ENCODE measurements at regions not wholly inside any gene's neighbourhood (a gene's known extent, or its start where the extent isn't known, plus 50 kb on each side); places are given as distances from the start of the nearest gene placed in this dataset.
"Not testable (repeated sequence)": the region's sequence is repeated elsewhere in the genome, so short reads cannot be mapped to it uniquely, and the experiment has no call there.

DNA sequence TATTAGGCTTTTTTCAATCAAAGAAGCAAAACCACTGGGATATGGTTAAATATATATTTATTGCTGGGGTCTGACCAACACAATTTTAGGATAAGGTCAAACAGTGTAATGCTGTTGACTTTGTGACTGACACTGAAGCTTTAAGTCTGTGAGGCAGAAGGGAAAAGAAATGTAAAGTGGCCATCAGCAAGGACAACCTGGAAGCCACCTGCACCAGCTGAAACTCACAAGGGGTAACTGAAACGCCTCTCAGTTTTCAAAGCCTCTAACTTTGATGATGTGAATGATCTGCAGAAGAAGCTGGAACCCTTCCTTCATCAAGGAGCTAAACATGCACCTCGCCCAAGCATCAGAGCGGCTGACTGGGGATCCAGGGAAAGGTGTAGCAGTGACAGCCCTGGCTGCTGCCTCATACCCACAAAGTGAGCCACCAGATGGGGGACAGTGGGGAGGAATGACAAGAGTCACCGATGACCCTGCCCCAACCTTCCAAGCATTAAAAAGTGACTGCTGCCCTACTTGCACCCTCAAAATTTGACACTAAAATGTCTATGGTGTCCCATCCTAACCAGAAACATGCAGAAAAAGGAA is 284.9 kb upstream of the CNTNAP2 start:
- Histone ChIP-seq H3K9me3 (replicated peaks) (peaks cover 26% of the 10 kb centered on the region), H3K4me3 (no peak overlapping the region), H3K27ac (replicated peaks) (no peak overlapping the region), H3K4me1 (no peaks in the 10 kb centered on the region), H3K27me3 (ENCODE audit: low read depth) (no peaks in the 10 kb centered on the region), H3K36me3 (no peaks in the 10 kb centered on the region)
- TF ChIP-seq, protein P1, sequence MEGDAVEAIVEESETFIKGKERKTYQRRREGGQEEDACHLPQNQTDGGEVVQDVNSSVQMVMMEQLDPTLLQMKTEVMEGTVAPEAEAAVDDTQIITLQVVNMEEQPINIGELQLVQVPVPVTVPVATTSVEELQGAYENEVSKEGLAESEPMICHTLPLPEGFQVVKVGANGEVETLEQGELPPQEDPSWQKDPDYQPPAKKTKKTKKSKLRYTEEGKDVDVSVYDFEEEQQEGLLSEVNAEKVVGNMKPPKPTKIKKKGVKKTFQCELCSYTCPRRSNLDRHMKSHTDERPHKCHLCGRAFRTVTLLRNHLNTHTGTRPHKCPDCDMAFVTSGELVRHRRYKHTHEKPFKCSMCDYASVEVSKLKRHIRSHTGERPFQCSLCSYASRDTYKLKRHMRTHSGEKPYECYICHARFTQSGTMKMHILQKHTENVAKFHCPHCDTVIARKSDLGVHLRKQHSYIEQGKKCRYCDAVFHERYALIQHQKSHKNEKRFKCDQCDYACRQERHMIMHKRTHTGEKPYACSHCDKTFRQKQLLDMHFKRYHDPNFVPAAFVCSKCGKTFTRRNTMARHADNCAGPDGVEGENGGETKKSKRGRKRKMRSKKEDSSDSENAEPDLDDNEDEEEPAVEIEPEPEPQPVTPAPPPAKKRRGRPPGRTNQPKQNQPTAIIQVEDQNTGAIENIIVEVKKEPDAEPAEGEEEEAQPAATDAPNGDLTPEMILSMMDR (IDR thresholded peaks at IDR 0.05; ENCODE audit: borderline replicate concordance) = no peak
- intact Hi-C loops (cut with micrococcal nuclease) = no loop called here
- DNase-seq = no peak

DNA sequence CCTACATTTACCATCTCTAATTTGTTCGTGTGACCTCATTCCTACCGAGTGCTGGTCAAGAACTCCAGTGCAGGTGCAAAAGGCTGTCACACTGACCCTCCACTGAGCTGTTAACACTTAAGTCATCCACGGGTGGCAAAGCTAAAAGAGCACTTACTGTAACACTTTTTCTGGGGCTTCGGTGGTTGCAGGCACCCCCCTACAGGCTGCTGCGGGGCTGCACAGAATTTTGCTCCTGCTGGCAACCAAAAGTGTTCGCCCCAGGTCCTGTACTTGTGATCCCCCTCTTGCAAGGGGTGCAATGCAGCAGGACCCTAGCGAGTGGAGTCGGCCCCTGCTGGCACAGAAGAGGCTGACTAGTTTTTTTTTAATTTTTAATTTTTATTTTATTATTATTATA is 298.9 kb upstream of the CNTNAP2 start:
- Histone ChIP-seq H3K27me3 (ENCODE audit: low read depth) (no peaks in the 10 kb centered on the region), H3K4me3 (no peak overlapping the region), H3K9me3 (replicated peaks) (peaks cover 47% of the 10 kb centered on the region), H3K4me1 (no peaks in the 10 kb centered on the region), H3K27ac (replicated peaks) (no peak overlapping the region), H3K36me3 (no peaks in the 10 kb centered on the region)
- no peak for DNase-seq
- intact Hi-C loops (cut with micrococcal nuclease) = no loop called here
- TF ChIP-seq, protein P1 (IDR thresholded peaks at IDR 0.05; ENCODE audit: borderline replicate concordance) = no peak

DNA sequence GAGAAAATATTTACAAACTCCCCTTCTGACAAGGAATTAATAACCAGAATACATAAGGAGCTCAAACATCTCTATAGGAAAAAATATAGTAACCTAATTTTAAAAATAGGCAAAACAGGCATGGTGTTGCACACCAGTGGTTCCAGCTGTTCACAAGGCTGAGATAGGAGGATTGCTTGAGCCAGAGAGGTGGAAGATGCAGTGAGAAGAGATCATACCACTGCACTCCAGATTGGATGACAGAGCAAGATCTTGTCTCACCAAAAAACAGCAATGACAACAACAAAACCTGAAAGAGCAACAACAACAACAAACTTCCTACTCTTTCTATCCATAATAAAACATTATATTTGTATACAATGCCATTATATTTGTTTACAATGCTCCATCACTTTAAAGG is 304.4 kb upstream of the CNTNAP2 start:
- H3K36me3 ChIP-seq = no peaks in the 10 kb centered on the region
- H3K4me3 ChIP-seq = no peak overlapping the region
- no peak overlapping the region for H3K27ac ChIP-seq (replicated peaks)
- no peaks in the 10 kb centered on the region for H3K4me1 ChIP-seq
- DNase-seq = no peak
- TF ChIP-seq, protein P1 (IDR thresholded peaks at IDR 0.05; ENCODE audit: borderline replicate concordance) = no peak
- no peaks in the 10 kb centered on the region for H3K27me3 ChIP-seq (ENCODE audit: low read depth)
- peaks cover 38% of the 10 kb centered on the region for H3K9me3 ChIP-seq (replicated peaks)
- intact Hi-C loops (cut with micrococcal nuclease) = no loop called here

DNA sequence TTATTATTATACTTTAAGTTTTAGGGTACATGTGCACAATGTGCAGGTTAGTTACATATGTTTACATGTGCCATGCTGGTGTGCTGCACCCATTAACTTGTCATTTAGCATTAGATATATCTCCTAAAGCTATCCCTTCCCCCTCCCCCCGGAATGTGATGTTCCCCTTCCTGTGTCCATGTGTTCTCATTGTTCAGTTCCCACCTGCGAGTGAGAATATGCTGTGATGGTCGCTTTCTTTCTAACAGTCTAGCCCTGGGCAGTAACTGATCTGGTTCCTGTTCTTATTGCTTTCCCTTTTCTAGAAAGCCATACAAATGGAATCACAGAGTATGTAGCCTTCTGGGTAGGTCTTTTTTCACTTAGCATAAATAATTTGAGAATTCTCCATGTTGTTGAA is 311.1 kb upstream of the CNTNAP2 start:
- H3K4me3 ChIP-seq; H3K27ac ChIP-seq (replicated peaks); intact Hi-C loops (cut with micrococcal nuclease): not testable (repeated sequence)

DNA sequence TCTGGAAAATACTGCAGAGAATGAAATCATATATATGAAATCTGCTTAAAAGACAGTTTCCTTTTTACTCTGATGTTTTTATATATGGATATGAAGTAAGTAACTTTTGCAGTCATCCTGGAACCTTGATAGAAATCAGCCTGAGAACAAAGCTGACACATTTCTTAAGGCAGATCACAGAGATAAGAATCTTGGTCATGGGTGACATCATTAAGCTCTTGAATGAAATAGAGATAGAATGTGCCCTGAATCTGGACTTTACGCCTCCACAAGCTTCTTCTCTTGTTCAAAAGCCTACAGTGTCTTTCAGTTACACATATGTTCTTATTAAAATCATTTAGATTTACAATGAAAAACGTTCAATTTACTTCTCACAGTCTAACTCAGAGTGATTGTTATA is 319.1 kb upstream of the CNTNAP2 start:
- TF ChIP-seq, protein P1 (IDR thresholded peaks at IDR 0.05; ENCODE audit: borderline replicate concordance) = no peak
- no peak for DNase-seq
- peaks cover 3% of the 10 kb centered on the region for H3K9me3 ChIP-seq (replicated peaks)
- H3K4me1 ChIP-seq = no peaks in the 10 kb centered on the region
- H3K27me3 ChIP-seq (ENCODE audit: low read depth) = no peaks in the 10 kb centered on the region
- H3K36me3 ChIP-seq = no peaks in the 10 kb centered on the region
- H3K4me3 ChIP-seq = no peak overlapping the region
- no peak overlapping the region for H3K27ac ChIP-seq (replicated peaks)
- intact Hi-C loops (cut with micrococcal nuclease) = no loop called here

More for the DNA sequence above, 311.1 kb upstream of the CNTNAP2 start:
- DNase-seq; H3K27me3 ChIP-seq (ENCODE audit: low read depth); H3K9me3 ChIP-seq (replicated peaks); H3K36me3 ChIP-seq; H3K4me1 ChIP-seq: not testable (repeated sequence)

DNA sequence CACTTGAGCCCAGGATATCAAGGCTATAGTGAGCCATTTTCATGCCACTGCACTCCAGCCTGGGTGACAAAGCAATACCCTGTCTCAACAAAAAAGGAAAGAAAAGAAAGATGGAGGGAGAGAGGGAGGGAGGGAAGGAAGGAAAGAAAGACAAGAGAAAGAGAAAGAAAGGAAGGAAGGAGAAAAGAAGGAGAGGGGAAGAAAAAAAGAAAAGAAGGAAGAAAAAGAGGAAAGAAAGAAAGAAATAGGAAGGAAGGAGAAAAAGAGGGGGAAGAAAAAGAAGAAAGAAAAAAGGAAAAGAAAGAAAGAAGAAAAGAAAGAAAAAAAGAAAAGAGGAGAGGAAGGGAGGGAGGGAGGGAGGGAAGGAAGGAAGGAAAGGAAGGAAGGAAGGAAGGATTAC is 321.5 kb upstream of the CNTNAP2 start:
- Histone ChIP-seq H3K4me3 (no peak overlapping the region), H3K27ac (replicated peaks) (no peak overlapping the region), H3K4me1 (no peaks in the 10 kb centered on the region), H3K9me3 (replicated peaks) (peaks cover 5% of the 10 kb centered on the region), H3K27me3 (ENCODE audit: low read depth) (no peaks in the 10 kb centered on the region), H3K36me3 (no peaks in the 10 kb centered on the region)
- TF ChIP-seq, protein P1 (IDR thresholded peaks at IDR 0.05; ENCODE audit: borderline replicate concordance) = no peak
- DNase-seq = no peak
- intact Hi-C loops (cut with micrococcal nuclease) = no loop called here
